ENCODE measurements at regions not wholly inside any gene's neighbourhood (a gene's known extent, or its start where the extent isn't known, plus 50 kb on each side); places are given as distances from the start of the nearest gene placed in this dataset.
"Not testable (repeated sequence)": the region's sequence is repeated elsewhere in the genome, so short reads cannot be mapped to it uniquely, and the experiment has no call there.

DNA sequence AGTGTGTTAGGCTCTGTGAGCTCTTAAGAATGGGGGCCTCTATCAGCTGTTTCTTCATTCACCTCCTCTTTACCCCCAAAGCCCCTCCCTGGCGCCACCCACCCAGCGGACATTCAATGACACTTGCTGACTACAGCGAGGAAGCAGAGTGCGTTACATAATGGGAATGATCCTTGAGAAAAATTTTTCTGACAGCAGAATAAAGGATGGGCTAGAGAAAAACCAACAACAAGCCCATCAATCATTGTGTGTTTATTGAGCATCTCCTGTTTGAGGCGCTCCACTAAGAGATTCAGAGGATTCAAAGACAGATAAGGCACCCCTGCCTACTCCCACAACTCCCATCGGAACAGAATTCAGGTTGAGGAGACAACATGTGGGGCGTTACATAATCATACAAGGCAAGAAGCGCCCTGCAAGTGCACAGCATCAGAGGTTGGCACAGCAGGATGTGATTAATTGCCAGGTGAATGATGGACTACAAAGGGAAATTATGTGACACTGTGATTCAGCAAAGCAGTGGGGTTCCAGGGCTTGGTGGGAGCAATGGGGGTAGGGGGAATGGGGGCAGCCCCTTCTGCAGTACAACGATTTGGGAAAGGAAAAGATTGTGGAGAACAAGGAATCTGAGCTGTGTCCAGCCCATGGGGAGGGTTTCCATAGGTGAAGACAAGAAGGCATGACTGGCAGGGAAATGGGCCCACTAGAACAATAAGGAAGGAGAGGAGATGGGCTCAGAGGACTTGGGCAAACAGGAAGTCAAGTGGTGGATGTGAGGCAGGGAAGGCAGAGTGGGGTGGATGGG is 141.3 kb upstream of the ATP2B2 start:
- Mint-ChIP-seq H3K36me3 (ENCODE audit: low read depth) (no peaks in the 10 kb centered on the region), H3K27ac (no peak overlapping the region), H3K9me3 (no peaks in the 10 kb centered on the region), H3K4me3 (no peak overlapping the region), H3K4me1 (no peaks in the 10 kb centered on the region), H3K27me3 (ENCODE audit: low read depth, poor library complexity) (peaks cover 7% of the 10 kb centered on the region)
- TF ChIP-seq, protein P1, sequence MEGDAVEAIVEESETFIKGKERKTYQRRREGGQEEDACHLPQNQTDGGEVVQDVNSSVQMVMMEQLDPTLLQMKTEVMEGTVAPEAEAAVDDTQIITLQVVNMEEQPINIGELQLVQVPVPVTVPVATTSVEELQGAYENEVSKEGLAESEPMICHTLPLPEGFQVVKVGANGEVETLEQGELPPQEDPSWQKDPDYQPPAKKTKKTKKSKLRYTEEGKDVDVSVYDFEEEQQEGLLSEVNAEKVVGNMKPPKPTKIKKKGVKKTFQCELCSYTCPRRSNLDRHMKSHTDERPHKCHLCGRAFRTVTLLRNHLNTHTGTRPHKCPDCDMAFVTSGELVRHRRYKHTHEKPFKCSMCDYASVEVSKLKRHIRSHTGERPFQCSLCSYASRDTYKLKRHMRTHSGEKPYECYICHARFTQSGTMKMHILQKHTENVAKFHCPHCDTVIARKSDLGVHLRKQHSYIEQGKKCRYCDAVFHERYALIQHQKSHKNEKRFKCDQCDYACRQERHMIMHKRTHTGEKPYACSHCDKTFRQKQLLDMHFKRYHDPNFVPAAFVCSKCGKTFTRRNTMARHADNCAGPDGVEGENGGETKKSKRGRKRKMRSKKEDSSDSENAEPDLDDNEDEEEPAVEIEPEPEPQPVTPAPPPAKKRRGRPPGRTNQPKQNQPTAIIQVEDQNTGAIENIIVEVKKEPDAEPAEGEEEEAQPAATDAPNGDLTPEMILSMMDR (IDR thresholded peaks at IDR 0.05) = no peak
- no peak for DNase-seq

DNA sequence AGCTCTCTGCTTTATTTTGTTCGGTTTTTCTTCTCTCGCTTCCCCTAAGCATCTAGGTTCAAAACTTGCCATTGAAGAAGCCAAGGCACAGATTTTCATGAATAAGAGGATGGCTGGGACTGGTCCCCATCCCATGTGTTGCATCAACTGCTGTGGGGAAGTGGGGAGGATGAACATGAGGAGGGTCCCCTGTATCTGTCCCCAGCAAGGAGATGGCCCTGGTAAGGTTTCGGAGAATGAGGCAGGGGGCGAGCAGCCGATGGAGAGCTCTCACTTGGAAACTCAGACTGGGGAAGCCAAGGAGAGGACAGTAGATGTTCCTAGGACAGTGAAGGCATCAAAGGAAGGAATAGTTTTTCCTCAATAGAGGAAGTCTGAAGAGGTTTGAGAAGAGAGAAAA is 142.0 kb upstream of the ATP2B2 start:
- no peaks in the 10 kb centered on the region for H3K36me3 Mint-ChIP-seq (ENCODE audit: low read depth)
- H3K4me1 Mint-ChIP-seq = no peaks in the 10 kb centered on the region
- no peak overlapping the region for H3K4me3 Mint-ChIP-seq
- no peaks in the 10 kb centered on the region for H3K9me3 Mint-ChIP-seq
- H3K27ac Mint-ChIP-seq = no peak overlapping the region
- DNase-seq = no peak
- peaks cover 7% of the 10 kb centered on the region for H3K27me3 Mint-ChIP-seq (ENCODE audit: low read depth, poor library complexity)
- TF ChIP-seq, protein P1 (IDR thresholded peaks at IDR 0.05) = no peak

DNA sequence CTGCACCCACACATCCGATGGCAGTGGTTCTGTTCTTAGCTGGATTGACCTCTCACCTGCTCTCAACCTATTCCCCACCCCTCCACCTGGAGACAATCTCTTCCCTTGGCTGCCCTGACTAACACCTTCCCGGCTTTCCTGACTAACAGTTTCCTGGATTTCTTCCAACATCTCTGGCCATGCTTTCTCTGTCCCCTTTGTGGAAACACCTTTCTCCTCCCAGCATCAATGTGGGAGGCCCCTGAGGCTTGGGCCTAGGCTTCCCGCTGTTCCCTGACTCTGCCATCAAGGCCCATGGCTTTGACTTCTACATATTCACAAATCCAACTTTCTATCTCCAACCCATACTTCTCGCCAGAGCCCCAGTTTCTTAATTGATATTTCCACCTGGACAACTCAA is 142.8 kb upstream of the ATP2B2 start:
- Mint-ChIP-seq H3K4me1 (no peaks in the 10 kb centered on the region), H3K9me3 (no peaks in the 10 kb centered on the region), H3K27me3 (ENCODE audit: low read depth, poor library complexity) (peaks cover 7% of the 10 kb centered on the region), H3K36me3 (ENCODE audit: low read depth) (no peaks in the 10 kb centered on the region), H3K4me3 (no peak overlapping the region), H3K27ac (no peak overlapping the region)
- TF ChIP-seq, protein P1 (IDR thresholded peaks at IDR 0.05) = no peak
- DNase-seq = no peak

DNA sequence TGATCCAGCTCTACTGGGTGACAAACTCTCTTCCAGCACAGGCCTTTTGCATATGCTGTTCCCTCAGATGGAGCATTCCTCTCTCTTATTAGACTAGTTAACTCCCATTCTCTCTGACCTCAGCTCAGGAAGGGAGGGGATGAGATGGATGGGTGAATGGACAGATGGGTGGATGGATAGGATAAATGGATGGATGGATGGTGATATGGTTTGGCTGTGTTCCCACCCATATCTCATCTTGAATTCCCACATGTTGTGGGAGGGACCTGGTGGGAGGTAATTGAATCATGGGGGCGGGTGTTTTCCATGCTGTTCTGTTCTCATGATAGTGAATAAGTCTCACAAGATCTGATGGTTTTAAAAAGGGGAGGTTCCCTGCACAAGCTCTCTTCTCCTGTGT is 144.1 kb upstream of the ATP2B2 start:
- not testable (repeated sequence) for H3K27ac Mint-ChIP-seq; H3K4me3 Mint-ChIP-seq; H3K4me1 Mint-ChIP-seq; H3K36me3 Mint-ChIP-seq (ENCODE audit: low read depth); DNase-seq; H3K9me3 Mint-ChIP-seq
- H3K27me3 Mint-ChIP-seq (ENCODE audit: low read depth, poor library complexity) = peaks cover 14% of the 10 kb centered on the region

DNA sequence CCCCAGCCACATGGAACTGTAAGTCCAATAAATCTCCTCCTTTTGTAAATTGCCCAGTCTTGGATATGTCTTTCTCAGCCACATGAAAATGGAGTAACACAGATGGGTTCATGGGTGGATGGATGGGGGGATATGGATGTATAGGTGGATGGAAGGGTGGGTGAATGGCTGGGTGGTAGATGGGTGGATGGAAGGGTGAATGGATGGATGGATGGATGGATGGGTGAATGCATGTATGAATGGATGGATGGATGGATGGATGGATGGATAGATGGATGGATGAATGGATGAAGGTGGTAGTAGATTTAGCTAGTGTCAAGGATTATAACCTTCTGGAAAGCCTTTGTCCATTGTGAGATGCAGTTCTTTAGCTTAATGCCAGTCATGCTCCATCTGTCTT is 146.1 kb upstream of the ATP2B2 start:
- Mint-ChIP-seq H3K27ac (no peak overlapping the region), H3K36me3 (ENCODE audit: low read depth) (no peaks in the 10 kb centered on the region), H3K9me3 (peaks cover 1% of the 10 kb centered on the region), H3K4me1 (no peaks in the 10 kb centered on the region), H3K4me3 (no peak overlapping the region), H3K27me3 (ENCODE audit: low read depth, poor library complexity) (peaks cover 14% of the 10 kb centered on the region)
- TF ChIP-seq, protein P1 (IDR thresholded peaks at IDR 0.05) = no peak
- no peak for DNase-seq

DNA sequence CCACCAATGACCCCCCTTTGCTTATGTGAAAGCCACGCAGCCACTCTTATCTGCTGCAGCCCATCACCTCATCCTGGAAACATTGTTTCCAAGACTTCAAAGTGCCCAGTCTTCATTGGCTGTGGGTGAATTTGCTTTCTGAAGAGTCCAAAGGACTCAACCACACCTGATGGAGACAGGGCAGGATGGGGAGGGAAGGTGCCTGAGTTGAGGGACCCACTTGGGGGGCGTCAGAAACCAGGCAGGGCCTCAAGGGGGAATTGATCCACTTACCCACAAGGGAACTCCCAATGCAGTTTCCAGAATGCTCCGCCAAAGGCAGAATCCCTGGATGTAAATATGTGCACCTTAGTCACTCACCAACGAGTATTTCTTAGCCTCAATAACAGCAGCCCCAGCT is 147.9 kb upstream of the ATP2B2 start:
- H3K4me1 Mint-ChIP-seq = no peaks in the 10 kb centered on the region
- no peak overlapping the region for H3K4me3 Mint-ChIP-seq
- H3K27ac Mint-ChIP-seq = no peak overlapping the region
- H3K27me3 Mint-ChIP-seq (ENCODE audit: low read depth, poor library complexity) = peaks cover 24% of the 10 kb centered on the region
- no peak for DNase-seq
- TF ChIP-seq, protein P1 (IDR thresholded peaks at IDR 0.05) = no peak
- H3K9me3 Mint-ChIP-seq = peaks cover 9% of the 10 kb centered on the region
- H3K36me3 Mint-ChIP-seq (ENCODE audit: low read depth) = no peaks in the 10 kb centered on the region
